ENCODE measurements at regions not wholly inside any gene's neighbourhood (a gene's known extent, or its start where the extent isn't known, plus 50 kb on each side); places are given as distances from the start of the nearest gene placed in this dataset.
"Not testable (repeated sequence)": the region's sequence is repeated elsewhere in the genome, so short reads cannot be mapped to it uniquely, and the experiment has no call there.

GRCh38 chr15:84094720-84095119, 140.9 kb upstream of the GOLGA6L4 start:
- H3K4me3 Mint-ChIP-seq (ENCODE audit: unreplicated experiment): not testable (repeated sequence)
- peak; percentile 26 for FAIRE-seq

GRCh38 chr15:84097053-84097452, 138.5 kb upstream of the GOLGA6L4 start:
- not testable (repeated sequence) for H3K9me3 Mint-ChIP-seq (ENCODE audit: unreplicated experiment); H3K27me3 ChIP-seq (ENCODE audit: insufficient read depth, low read length); H3K4me3 ChIP-seq (ENCODE audit: insufficient read depth, low read depth, low read length); H3K79me2 ChIP-seq (ENCODE audit: insufficient read depth, low read length); DNase-seq (ENCODE audit: low read depth); H2AFZ ChIP-seq (ENCODE audit: low read depth, low read length); H3K27ac ChIP-seq (ENCODE audit: low read depth, low read length); H3K36me3 Mint-ChIP-seq (ENCODE audit: low read depth, unreplicated experiment); H3K36me3 ChIP-seq (ENCODE audit: insufficient read depth, low read length); H3K27ac Mint-ChIP-seq (ENCODE audit: unreplicated experiment); H4K20me1 ChIP-seq (ENCODE audit: insufficient read depth, low read length); H3K9me3 ChIP-seq (ENCODE audit: insufficient read depth, low read depth, low read length); H3K9ac ChIP-seq (ENCODE audit: low read length); H3K4me3 Mint-ChIP-seq (ENCODE audit: unreplicated experiment); H3K27me3 Mint-ChIP-seq (ENCODE audit: low read depth, unreplicated experiment); FAIRE-seq; H3K4me1 ChIP-seq (ENCODE audit: insufficient read depth, low read length); H3K4me2 ChIP-seq (ENCODE audit: low read length)
- H3K4me1 Mint-ChIP-seq (ENCODE audit: low read depth, unreplicated experiment): peaks cover 15% of the 10 kb centered on the region

More at GRCh38 chr15:84094720-84095119, 140.9 kb upstream of the GOLGA6L4 start:
- not testable (repeated sequence) for DNase-seq (ENCODE audit: low read depth); H3K9ac ChIP-seq (ENCODE audit: low read length); H3K27ac Mint-ChIP-seq (ENCODE audit: unreplicated experiment); H3K4me1 ChIP-seq (ENCODE audit: insufficient read depth, low read length); H3K36me3 Mint-ChIP-seq (ENCODE audit: low read depth, unreplicated experiment); H3K36me3 ChIP-seq (ENCODE audit: insufficient read depth, low read length); H3K4me2 ChIP-seq (ENCODE audit: low read length); H2AFZ ChIP-seq (ENCODE audit: low read depth, low read length); H3K27ac ChIP-seq (ENCODE audit: low read depth, low read length); H3K27me3 Mint-ChIP-seq (ENCODE audit: low read depth, unreplicated experiment); H3K79me2 ChIP-seq (ENCODE audit: insufficient read depth, low read length); H3K9me3 ChIP-seq (ENCODE audit: insufficient read depth, low read depth, low read length); H3K9me3 Mint-ChIP-seq (ENCODE audit: unreplicated experiment); H3K4me3 ChIP-seq (ENCODE audit: insufficient read depth, low read depth, low read length); H4K20me1 ChIP-seq (ENCODE audit: insufficient read depth, low read length); H3K27me3 ChIP-seq (ENCODE audit: insufficient read depth, low read length)
- peaks cover 14% of the 10 kb centered on the region for H3K4me1 Mint-ChIP-seq (ENCODE audit: low read depth, unreplicated experiment)

- Histone ChIP-seq H3K27me3 (ENCODE audit: insufficient read depth, low read length) (no peaks in the 10 kb centered on the region), H3K4me1 (ENCODE audit: insufficient read depth, low read length) (no peaks in the 10 kb centered on the region), H3K4me2 (ENCODE audit: low read length) (no peak overlapping the region), H3K36me3 (ENCODE audit: insufficient read depth, low read length) (no peaks in the 10 kb centered on the region), H3K27ac (ENCODE audit: low read depth, low read length) (no peak overlapping the region), H2AFZ (ENCODE audit: low read depth, low read length) (no peak overlapping the region), H3K9ac (ENCODE audit: low read length) (no peak overlapping the region), H3K9me3 (ENCODE audit: insufficient read depth, low read depth, low read length) (no peaks in the 10 kb centered on the region), H3K4me3 (ENCODE audit: insufficient read depth, low read depth, low read length) (no peak overlapping the region), H4K20me1 (ENCODE audit: insufficient read depth, low read length) (no peaks in the 10 kb centered on the region), H3K79me2 (ENCODE audit: insufficient read depth, low read length) (no peaks in the 10 kb centered on the region)
- Mint-ChIP-seq H3K36me3 (ENCODE audit: low read depth, unreplicated experiment) (no peaks in the 10 kb centered on the region), H3K27ac (ENCODE audit: unreplicated experiment) (no peak overlapping the region), H3K9me3 (ENCODE audit: unreplicated experiment) (no peaks in the 10 kb centered on the region), H3K4me3 (ENCODE audit: unreplicated experiment) (no peak overlapping the region), H3K27me3 (ENCODE audit: low read depth, unreplicated experiment) (no peaks in the 10 kb centered on the region), H3K4me1 (ENCODE audit: low read depth, unreplicated experiment) (peaks cover 15% of the 10 kb centered on the region)
- FAIRE-seq (no peak), DNase-seq (ENCODE audit: low read depth) (no peak)
- no peak for TF ChIP-seq CTCF (IDR thresholded peaks at IDR 0.05; ENCODE audit: insufficient read depth, low read depth, low read length)
- TF ChIP-seq EZH2 (IDR thresholded peaks at IDR 0.05; ENCODE audit: insufficient read depth, low read length): no peak
These were observed 137.0 kb upstream of the GOLGA6L4 start for GRCh38 chr15:84098604-84099003.

GRCh38 chr15:84099181-84099580, 136.4 kb upstream of the GOLGA6L4 start:
- no peaks in the 10 kb centered on the region for H3K36me3 ChIP-seq (ENCODE audit: insufficient read depth, low read length)
- peaks cover 15% of the 10 kb centered on the region for H3K4me1 Mint-ChIP-seq (ENCODE audit: low read depth, unreplicated experiment)
- no peaks in the 10 kb centered on the region for H3K4me1 ChIP-seq (ENCODE audit: insufficient read depth, low read length)
- TF ChIP-seq CTCF (IDR thresholded peaks at IDR 0.05; ENCODE audit: insufficient read depth, low read depth, low read length): no peak
- TF ChIP-seq EZH2 (IDR thresholded peaks at IDR 0.05; ENCODE audit: insufficient read depth, low read length): no peak
- peak overlapping the region; percentile 24 for H3K4me2 ChIP-seq (ENCODE audit: low read length)
- no peaks in the 10 kb centered on the region for H3K27me3 Mint-ChIP-seq (ENCODE audit: low read depth, unreplicated experiment)
- no peak overlapping the region for H3K9ac ChIP-seq (ENCODE audit: low read length)
- FAIRE-seq (no peak), DNase-seq (ENCODE audit: low read depth) (peak; percentile 31)
- H3K27me3 ChIP-seq (ENCODE audit: insufficient read depth, low read length): no peaks in the 10 kb centered on the region
- H2AFZ ChIP-seq (ENCODE audit: low read depth, low read length): no peak overlapping the region
- no peaks in the 10 kb centered on the region for H3K9me3 Mint-ChIP-seq (ENCODE audit: unreplicated experiment)
- no peaks in the 10 kb centered on the region for H3K79me2 ChIP-seq (ENCODE audit: insufficient read depth, low read length)
- H3K4me3 Mint-ChIP-seq (ENCODE audit: unreplicated experiment): peak overlapping the region; percentile 55
- no peaks in the 10 kb centered on the region for H3K9me3 ChIP-seq (ENCODE audit: insufficient read depth, low read depth, low read length)
- H3K27ac Mint-ChIP-seq (ENCODE audit: unreplicated experiment): no peak overlapping the region
- H3K27ac ChIP-seq (ENCODE audit: low read depth, low read length): no peak overlapping the region
- no peaks in the 10 kb centered on the region for H3K36me3 Mint-ChIP-seq (ENCODE audit: low read depth, unreplicated experiment)
- no peak overlapping the region for H3K4me3 ChIP-seq (ENCODE audit: insufficient read depth, low read depth, low read length)
- H4K20me1 ChIP-seq (ENCODE audit: insufficient read depth, low read length): no peaks in the 10 kb centered on the region

Measured in astrocyte (in vitro differentiated cells and primary cell).